ENCODE measurements at regions not wholly inside any gene's neighbourhood (a gene's known extent, or its start where the extent isn't known, plus 50 kb on each side); places are given as distances from the start of the nearest gene placed in this dataset.

- TF ChIP-seq, protein P1, sequence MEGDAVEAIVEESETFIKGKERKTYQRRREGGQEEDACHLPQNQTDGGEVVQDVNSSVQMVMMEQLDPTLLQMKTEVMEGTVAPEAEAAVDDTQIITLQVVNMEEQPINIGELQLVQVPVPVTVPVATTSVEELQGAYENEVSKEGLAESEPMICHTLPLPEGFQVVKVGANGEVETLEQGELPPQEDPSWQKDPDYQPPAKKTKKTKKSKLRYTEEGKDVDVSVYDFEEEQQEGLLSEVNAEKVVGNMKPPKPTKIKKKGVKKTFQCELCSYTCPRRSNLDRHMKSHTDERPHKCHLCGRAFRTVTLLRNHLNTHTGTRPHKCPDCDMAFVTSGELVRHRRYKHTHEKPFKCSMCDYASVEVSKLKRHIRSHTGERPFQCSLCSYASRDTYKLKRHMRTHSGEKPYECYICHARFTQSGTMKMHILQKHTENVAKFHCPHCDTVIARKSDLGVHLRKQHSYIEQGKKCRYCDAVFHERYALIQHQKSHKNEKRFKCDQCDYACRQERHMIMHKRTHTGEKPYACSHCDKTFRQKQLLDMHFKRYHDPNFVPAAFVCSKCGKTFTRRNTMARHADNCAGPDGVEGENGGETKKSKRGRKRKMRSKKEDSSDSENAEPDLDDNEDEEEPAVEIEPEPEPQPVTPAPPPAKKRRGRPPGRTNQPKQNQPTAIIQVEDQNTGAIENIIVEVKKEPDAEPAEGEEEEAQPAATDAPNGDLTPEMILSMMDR (IDR thresholded peaks at IDR 0.05; ENCODE audit: low read length, missing control alignments): no peak
- no peak overlapping the region for H3K4me3 ChIP-seq (replicated peaks; ENCODE audit: low read depth, low read length)
Observed at GRCh38 chr14:40936861-40937260, 669.8 kb upstream of the LRFN5 start.

GRCh38 chr14:40920380-40920779 lies 686.3 kb upstream of the LRFN5 start:
- TF ChIP-seq, protein P1 (IDR thresholded peaks at IDR 0.05; ENCODE audit: low read length, missing control alignments): no peak
- DNase-seq (ENCODE audit: low read depth): no peak
- no peak overlapping the region for H3K4me3 ChIP-seq (replicated peaks; ENCODE audit: low read depth, low read length)

More at GRCh38 chr14:40936861-40937260, 669.8 kb upstream of the LRFN5 start:
- DNase-seq (ENCODE audit: low read depth): no peak

DNA sequence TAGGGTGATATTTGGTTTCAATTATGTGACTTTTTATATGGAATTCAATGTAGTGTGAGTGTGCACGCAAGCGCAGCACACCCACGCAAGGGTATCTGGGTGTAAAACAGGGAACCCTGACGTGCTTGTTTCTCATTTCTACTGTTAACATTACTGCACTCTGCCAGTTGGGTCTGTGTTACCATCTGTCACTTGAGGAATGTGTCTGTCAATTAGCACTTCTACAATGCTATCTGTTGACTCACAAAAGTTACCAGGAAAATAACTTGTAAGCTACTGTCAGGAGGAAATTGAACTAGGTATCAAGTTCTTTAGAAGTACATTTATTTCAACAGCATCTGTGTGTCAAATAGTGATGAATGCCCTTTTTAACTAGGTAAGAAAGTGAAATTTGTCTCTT lies 695.5 kb upstream of the LRFN5 start:
- no peak overlapping the region for H3K4me3 ChIP-seq (replicated peaks; ENCODE audit: low read depth, low read length)
- TF ChIP-seq, protein P1 (IDR thresholded peaks at IDR 0.05; ENCODE audit: low read length, missing control alignments): no peak
- DNase-seq (ENCODE audit: low read depth): no peak

- TF ChIP-seq, protein P1 (IDR thresholded peaks at IDR 0.05; ENCODE audit: low read length, missing control alignments): no peak
- no peak for DNase-seq (ENCODE audit: low read depth)
- H3K4me3 ChIP-seq (replicated peaks; ENCODE audit: low read depth, low read length): no peak overlapping the region
Observed at GRCh38 chr14:40909906-40910305, 696.8 kb upstream of the LRFN5 start.

DNA sequence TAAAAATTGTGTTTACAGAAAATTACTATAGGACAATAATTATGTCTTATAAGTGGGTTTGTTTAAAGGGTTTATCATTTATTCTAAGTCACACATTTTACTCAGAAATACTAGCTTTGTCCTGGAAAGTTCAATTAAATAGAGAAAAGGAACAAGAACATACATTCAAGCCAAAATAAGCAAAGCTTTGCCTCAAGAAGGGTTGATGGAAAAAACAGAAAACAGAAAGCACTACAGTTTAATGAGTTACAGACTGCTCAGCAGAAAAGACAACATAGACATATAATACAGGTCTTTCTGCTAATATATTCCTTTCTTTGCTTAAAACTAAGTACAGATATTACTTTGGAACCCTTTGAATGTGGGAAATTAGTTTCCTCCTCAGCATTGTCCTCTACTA lies 703.0 kb upstream of the LRFN5 start:
- TF ChIP-seq, protein P1 (IDR thresholded peaks at IDR 0.05; ENCODE audit: low read length, missing control alignments): no peak
- H3K4me3 ChIP-seq (replicated peaks; ENCODE audit: low read depth, low read length): no peak overlapping the region
- DNase-seq (ENCODE audit: low read depth): no peak

- DNase-seq (ENCODE audit: low read depth): no peak
- TF ChIP-seq, protein P1 (IDR thresholded peaks at IDR 0.05; ENCODE audit: low read length, missing control alignments): no peak
- no peak overlapping the region for H3K4me3 ChIP-seq (replicated peaks; ENCODE audit: low read depth, low read length)
Observed at GRCh38 chr14:40899435-40899834, 707.2 kb upstream of the LRFN5 start.

DNA sequence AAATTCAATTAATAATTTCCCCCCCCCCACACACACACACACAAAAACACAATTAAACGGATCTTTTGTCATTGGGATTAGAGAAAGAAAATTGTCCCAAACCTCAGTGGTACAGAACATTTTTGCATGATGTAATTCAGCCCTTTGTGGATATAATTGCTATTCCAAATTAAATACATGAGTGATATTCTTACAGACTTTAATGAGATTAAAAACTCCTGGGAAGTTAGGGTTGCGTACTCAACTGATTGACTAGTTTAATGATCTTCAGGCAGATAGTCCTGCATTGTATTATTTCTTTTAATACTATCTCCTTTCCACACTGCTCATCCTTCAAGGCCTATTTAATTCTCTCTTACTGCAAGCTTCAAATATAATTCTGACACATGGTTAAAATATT lies 711.8 kb upstream of the LRFN5 start:
- no peak overlapping the region for H3K4me3 ChIP-seq (replicated peaks; ENCODE audit: low read depth, low read length)
- no peak for DNase-seq (ENCODE audit: low read depth)
- TF ChIP-seq, protein P1 (IDR thresholded peaks at IDR 0.05; ENCODE audit: low read length, missing control alignments): no peak
